Mesothelial cell of epicardium (in vitro differentiated cells): ENCODE measurements at regions not wholly inside any gene's neighbourhood (a gene's known extent, or its start where the extent isn't known, plus 50 kb on each side); places are given as distances from the start of the nearest gene placed in this dataset.
A peak's percentile ranks its signal among the peaks of the same experiment; 100 is the strongest.

Experiments used
- DNase-seq, 2 experiments: peaks; one replicate each; pipeline ENCODE4 v3.0.0; 2021; ENCODE audit warnings: low spot score in 2 of 2; ENCODE audit not compliant: unreplicated experiment in 2 of 2
- H3K27ac Mint-ChIP-seq: 2 replicates; pipeline ENCODE4 v1.8.0; 2021; ENCODE audit warnings: mixed read lengths
- H3K27me3 Mint-ChIP-seq: 2 replicates; pipeline ENCODE4 v1.8.0; 2021; ENCODE audit warnings: low read depth, mixed read lengths
- H3K36me3 Mint-ChIP-seq: 2 replicates; pipeline ENCODE4 v1.8.0; 2021; ENCODE audit warnings: mixed read lengths
- H3K4me1 Mint-ChIP-seq: 2 replicates; pipeline ENCODE4 v1.8.0; 2021; ENCODE audit warnings: mixed read lengths
- H3K4me3 Mint-ChIP-seq: 2 replicates; pipeline ENCODE4 v1.8.0; 2021; ENCODE audit warnings: mild to moderate bottlenecking, moderate library complexity, mixed read lengths
- H3K9me3 Mint-ChIP-seq: 2 replicates; pipeline ENCODE4 v1.8.0; 2021; ENCODE audit warnings: mixed read lengths
- TF ChIP-seq, protein P1 (sequence below): fragments of 200-600 bp; sonication (generic); IDR thresholded peaks from one replicate; pipeline ENCODE4 v1.5.0; 2021; ENCODE audit warnings: antibody characterized with exemption; ENCODE audit not compliant: unreplicated experiment

DNA sequence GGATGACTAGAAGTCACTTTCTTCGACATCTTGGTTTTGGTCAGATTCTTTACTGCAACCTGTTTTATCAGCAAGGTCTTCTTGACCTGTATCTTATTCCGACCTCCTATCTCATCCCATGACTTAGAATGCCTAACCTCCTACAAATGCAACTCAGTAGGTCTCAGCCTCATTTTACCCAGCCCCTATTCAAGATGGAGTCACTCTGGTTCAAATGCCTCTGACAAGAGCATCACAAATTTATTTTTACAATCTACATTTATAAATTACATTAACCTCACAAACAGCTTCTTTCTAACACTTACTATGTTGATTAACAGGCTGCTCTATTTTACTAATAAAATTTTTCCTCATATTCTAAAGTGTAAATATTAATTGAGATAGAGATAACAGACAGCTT is 867.0 kb upstream of the CNTN5 start:
- DNase-seq, result no peak
- H3K4me1 Mint-ChIP-seq, result peaks cover 3% of the 10 kb centered on the region
- H3K4me3 Mint-ChIP-seq, result no peak overlapping the region
- peaks cover 5% of the 10 kb centered on the region for H3K36me3 Mint-ChIP-seq
- no peaks in the 10 kb centered on the region for H3K27me3 Mint-ChIP-seq
- H3K9me3 Mint-ChIP-seq, result peaks cover 48% of the 10 kb centered on the region
- no peak overlapping the region for H3K27ac Mint-ChIP-seq
- TF ChIP-seq, protein P1, sequence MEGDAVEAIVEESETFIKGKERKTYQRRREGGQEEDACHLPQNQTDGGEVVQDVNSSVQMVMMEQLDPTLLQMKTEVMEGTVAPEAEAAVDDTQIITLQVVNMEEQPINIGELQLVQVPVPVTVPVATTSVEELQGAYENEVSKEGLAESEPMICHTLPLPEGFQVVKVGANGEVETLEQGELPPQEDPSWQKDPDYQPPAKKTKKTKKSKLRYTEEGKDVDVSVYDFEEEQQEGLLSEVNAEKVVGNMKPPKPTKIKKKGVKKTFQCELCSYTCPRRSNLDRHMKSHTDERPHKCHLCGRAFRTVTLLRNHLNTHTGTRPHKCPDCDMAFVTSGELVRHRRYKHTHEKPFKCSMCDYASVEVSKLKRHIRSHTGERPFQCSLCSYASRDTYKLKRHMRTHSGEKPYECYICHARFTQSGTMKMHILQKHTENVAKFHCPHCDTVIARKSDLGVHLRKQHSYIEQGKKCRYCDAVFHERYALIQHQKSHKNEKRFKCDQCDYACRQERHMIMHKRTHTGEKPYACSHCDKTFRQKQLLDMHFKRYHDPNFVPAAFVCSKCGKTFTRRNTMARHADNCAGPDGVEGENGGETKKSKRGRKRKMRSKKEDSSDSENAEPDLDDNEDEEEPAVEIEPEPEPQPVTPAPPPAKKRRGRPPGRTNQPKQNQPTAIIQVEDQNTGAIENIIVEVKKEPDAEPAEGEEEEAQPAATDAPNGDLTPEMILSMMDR, result no peak

DNA sequence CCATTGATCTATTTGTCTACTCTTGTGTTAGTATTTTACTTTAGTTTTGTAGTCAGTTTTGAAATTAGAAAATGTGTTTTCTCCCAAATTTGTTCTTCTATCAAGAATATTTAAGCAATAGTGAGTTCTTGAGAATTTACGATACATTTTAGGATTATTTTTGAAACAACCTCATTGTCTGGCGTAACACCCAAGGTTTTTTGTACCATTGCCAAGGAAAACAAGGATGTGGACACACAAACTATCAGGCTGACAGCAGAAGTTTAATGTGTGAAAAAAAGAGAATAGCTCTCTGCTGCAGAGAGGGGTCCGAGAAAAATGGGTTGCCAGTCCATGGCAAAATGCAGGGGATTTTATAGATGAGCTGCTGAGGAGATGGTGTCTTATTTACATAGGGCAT is 865.1 kb upstream of the CNTN5 start:
- TF ChIP-seq, protein P1, result no peak
- Mint-ChIP-seq H3K9me3 (peaks cover 38% of the 10 kb centered on the region), H3K27me3 (no peaks in the 10 kb centered on the region), H3K27ac (no peak overlapping the region), H3K4me1 (peaks cover 3% of the 10 kb centered on the region), H3K4me3 (no peak overlapping the region), H3K36me3 (peaks cover 7% of the 10 kb centered on the region)
- no peak for DNase-seq

DNA sequence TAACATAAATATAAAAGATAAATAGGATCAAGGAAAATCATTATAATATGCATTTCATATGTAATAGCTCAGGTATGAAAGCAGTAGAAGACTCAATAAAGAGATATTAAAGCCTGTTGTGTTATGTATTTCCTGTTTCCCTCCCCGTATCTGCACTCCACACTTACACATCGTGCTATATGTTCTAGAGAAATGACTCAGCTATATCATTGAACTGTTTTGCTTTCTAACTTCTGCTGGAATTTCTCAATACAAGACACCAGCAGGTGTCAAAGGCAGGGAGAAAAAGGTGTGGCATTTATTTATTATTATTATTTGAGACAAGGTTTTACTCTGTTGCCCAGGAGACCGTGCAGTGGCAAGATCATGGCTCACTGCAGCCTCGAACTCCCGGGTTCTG is 842.8 kb upstream of the CNTN5 start:
- no peaks in the 10 kb centered on the region for H3K36me3 Mint-ChIP-seq
- peaks cover 15% of the 10 kb centered on the region for H3K9me3 Mint-ChIP-seq
- DNase-seq, result no peak
- H3K27me3 Mint-ChIP-seq, result no peaks in the 10 kb centered on the region
- no peak overlapping the region for H3K4me3 Mint-ChIP-seq
- TF ChIP-seq, protein P1, result no peak
- no peak overlapping the region for H3K27ac Mint-ChIP-seq
- H3K4me1 Mint-ChIP-seq, result peaks cover 13% of the 10 kb centered on the region

DNA sequence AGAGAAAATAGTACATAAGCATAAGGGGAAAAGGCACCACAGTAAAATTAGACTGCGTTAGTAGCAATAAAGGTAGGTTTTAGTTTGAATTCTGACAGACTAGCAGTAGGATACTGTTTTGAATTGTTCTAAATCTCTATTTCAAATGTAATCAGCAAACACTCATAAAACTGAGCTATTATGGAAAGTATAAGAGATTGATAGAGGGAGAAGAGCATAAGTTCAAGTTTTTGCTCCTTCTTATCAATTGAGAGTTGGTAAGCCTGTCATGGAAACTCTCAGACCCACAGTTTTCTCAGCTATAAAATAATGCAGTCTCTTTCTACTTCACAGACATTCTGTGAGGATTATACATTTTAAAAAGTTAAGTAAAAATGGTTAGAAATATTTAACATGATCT is 840.2 kb upstream of the CNTN5 start:
- Mint-ChIP-seq H3K27me3 (no peaks in the 10 kb centered on the region), H3K4me3 (no peak overlapping the region), H3K27ac (peak overlapping the region; percentile 75), H3K9me3 (peaks cover 10% of the 10 kb centered on the region), H3K36me3 (no peaks in the 10 kb centered on the region), H3K4me1 (peaks cover 21% of the 10 kb centered on the region)
- DNase-seq, result no peak
- TF ChIP-seq, protein P1, result no peak

DNA sequence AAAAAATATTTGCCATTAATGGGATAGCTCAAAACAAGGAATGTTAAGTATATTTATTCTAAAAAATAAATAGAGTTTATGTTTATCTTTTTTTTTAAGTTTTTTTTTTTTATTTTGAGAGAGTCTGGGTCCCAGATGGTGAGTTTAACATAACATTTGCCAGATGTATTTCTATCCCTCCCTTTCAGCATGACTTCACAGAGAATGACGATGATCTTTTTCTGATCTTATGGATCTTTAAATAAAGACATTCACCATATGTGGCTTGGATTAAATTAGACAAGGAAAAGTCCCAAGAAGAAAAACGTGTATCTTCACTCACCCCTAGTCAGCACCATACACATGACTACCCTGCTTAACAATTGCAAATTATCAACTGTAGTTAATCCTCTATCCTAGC is 839.8 kb upstream of the CNTN5 start:
- Mint-ChIP-seq H3K4me3 (no peak overlapping the region), H3K27me3 (no peaks in the 10 kb centered on the region), H3K27ac (peak overlapping the region; percentile 52), H3K4me1 (peaks cover 21% of the 10 kb centered on the region), H3K36me3 (no peaks in the 10 kb centered on the region), H3K9me3 (peaks cover 7% of the 10 kb centered on the region)
- TF ChIP-seq, protein P1, result no peak
- no peak for DNase-seq

DNA sequence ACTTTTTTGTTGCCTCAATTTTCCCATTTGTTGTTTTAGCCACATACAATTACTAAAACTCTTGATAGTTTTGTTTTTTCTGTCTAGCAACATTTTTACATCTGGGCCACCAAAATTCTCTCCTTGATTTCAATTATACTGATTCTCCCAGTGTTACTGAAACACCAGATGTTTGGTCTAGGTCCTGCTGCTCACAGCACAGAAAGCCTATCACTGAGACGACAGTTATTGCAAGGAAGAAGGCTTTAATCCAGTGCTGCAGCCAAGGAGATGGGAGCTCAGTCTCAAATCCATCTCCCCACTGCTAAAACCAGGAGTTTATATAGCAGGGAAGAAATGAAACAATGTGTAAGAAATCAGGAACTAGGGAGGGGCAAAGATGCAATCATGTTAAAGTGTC is 837.7 kb upstream of the CNTN5 start:
- H3K9me3 Mint-ChIP-seq, result peaks cover 9% of the 10 kb centered on the region
- H3K27ac Mint-ChIP-seq, result peak overlapping the region; percentile 18
- peaks cover 21% of the 10 kb centered on the region for H3K4me1 Mint-ChIP-seq
- H3K27me3 Mint-ChIP-seq, result no peaks in the 10 kb centered on the region
- DNase-seq, result no peak
- TF ChIP-seq, protein P1, result no peak
- H3K36me3 Mint-ChIP-seq, result peaks cover 5% of the 10 kb centered on the region
- no peak overlapping the region for H3K4me3 Mint-ChIP-seq
